Natural killer cell (primary cell): ENCODE measurements at regions not wholly inside any gene's neighbourhood (a gene's known extent, or its start where the extent isn't known, plus 50 kb on each side); places are given as distances from the start of the nearest gene placed in this dataset.
A peak's percentile ranks its signal among the peaks of the same experiment; 100 is the strongest.

Experiments
- ATAC-seq, 3 donors: fragments of 150-1000 bp in 2 of 3; fragments of 200-7000 bp in 1 of 3; cut with Tn5 transposase; 1 replicate in 1 of 3; 2 replicates in 2 of 3; pipeline ENCODE4 v1.10.0; 2021; ENCODE audit warnings: mild to moderate bottlenecking in 2 of 3, moderate library complexity in 2 of 3
- DNase-seq, 2 donors: peaks; one replicate each; pipeline versions ENCODE4 v3.0.0 to v3.0.0-alpha.2; 2013 to 2021; ENCODE audit warnings: mixed read lengths in 1 of 2
- H3K27ac ChIP-seq: one replicate; pipeline ENCODE4 v1.5.1; 2013; ENCODE audit warnings: mild to moderate bottlenecking, low read length
- H3K27me3 ChIP-seq: one replicate; pipeline ENCODE4 v1.6.1; 2013; ENCODE audit warnings: low read length; ENCODE audit not compliant: control insufficient read depth, insufficient read depth
- H3K36me3 ChIP-seq: one replicate; pipeline ENCODE4 v1.6.1; 2013; ENCODE audit warnings: low read length; ENCODE audit not compliant: control insufficient read depth, insufficient read depth
- H3K4me1 ChIP-seq: one replicate; pipeline ENCODE4 v1.6.1; 2013; ENCODE audit warnings: low read length; ENCODE audit not compliant: control insufficient read depth, insufficient read depth
- H3K4me3 ChIP-seq: one replicate; pipeline ENCODE4 v1.5.1; 2013; ENCODE audit warnings: low read length
- H3K9me3 ChIP-seq: one replicate; pipeline ENCODE4 v1.6.1; 2013; ENCODE audit warnings: low read length; ENCODE audit not compliant: control insufficient read depth, insufficient read depth
- H3K27ac Mint-ChIP-seq, 2 donors: one replicate each; pipeline ENCODE4 v1.8.0; 2022; ENCODE audit warnings: mild to moderate bottlenecking in 2 of 2, mixed read lengths in 2 of 2, moderate library complexity in 1 of 2
- H3K27me3 Mint-ChIP-seq, 2 donors: one replicate each; pipeline ENCODE4 v1.8.0; 2022; ENCODE audit warnings: low read depth in 2 of 2, mixed read lengths in 2 of 2
- H3K36me3 Mint-ChIP-seq: one replicate; pipeline ENCODE4 v1.8.0; 2022; ENCODE audit warnings: mixed read lengths
- H3K4me1 Mint-ChIP-seq, 2 donors: one replicate each; pipeline ENCODE4 v1.8.0; 2022; ENCODE audit warnings: mixed read lengths in 2 of 2
- H3K4me3 Mint-ChIP-seq: one replicate; pipeline ENCODE4 v1.8.0; 2022; ENCODE audit warnings: mild to moderate bottlenecking, moderate library complexity, mixed read lengths
- H3K9me3 Mint-ChIP-seq, 2 donors: one replicate each; pipeline ENCODE4 v1.8.0; 2022; ENCODE audit warnings: mixed read lengths in 2 of 2
- CTCF ChIP-seq: fragments of 200-600 bp; IDR thresholded peaks from one replicate; pipeline ENCODE4 v1.8.0; 2022; ENCODE audit warnings: antibody characterized with exemption
- WGBS: methylation state at CpG from one replicate; pipeline ENCODE4 v1.1.7; 2013; ENCODE audit warnings: missing lambda C conversion rate; ENCODE audit not compliant: insufficient coverage; 5-methylcytosine and 5-hydroxymethylcytosine counted together
- intact Hi-C: fragments of 100-400 bp; cut with micrococcal nuclease; formaldehyde crosslinking; loops from one replicate; pipeline ENCODE4 v1.14.2; 2022

GRCh38 chr6:27161946-27162603 lies 85.4 kb upstream of the PRSS16 start:
- intact Hi-C loops: loop anchor here (1.0 to 2.0 kb wide), 2 partner anchors 525 to 1194 kb away; no protein-coding TSS in a partner anchor
- no peaks in the 10 kb centered on the region for H3K9me3 ChIP-seq
- Mint-ChIP-seq H3K4me1 (peaks cover 20 to 21% of the 10 kb centered on the region in 2 donors), H3K27ac (peak overlapping the region; percentile 52 to 83), H3K9me3 (no peaks in the 10 kb centered on the region), H3K4me3 (peak overlapping the region; percentile 74), H3K36me3 (no peaks in the 10 kb centered on the region), H3K27me3 (peaks cover 0 to 7% of the 10 kb centered on the region in 2 donors)
- WGBS: 37% methylated on average over 7 of the region's 9 CpGs
- peak; percentile 94 for TF ChIP-seq CTCF
- peak in 1 of 3 donors; percentile 32 for ATAC-seq
- DNase-seq: peak in 1 of 2 donors; percentile 75
- no peaks in the 10 kb centered on the region for H3K27me3 ChIP-seq
- no peaks in the 10 kb centered on the region for H3K36me3 ChIP-seq
- H3K4me1 ChIP-seq: peaks cover 11% of the 10 kb centered on the region
- H3K27ac ChIP-seq: no peak overlapping the region
- no peak overlapping the region for H3K4me3 ChIP-seq

- H3K4me1 Mint-ChIP-seq: peaks cover 7 to 8% of the 10 kb centered on the region in 2 donors
- H3K27me3 Mint-ChIP-seq: no peaks in the 10 kb centered on the region
- no peaks in the 10 kb centered on the region for H3K27me3 ChIP-seq
- no peaks in the 10 kb centered on the region for H3K9me3 Mint-ChIP-seq
- H3K36me3 Mint-ChIP-seq: no peaks in the 10 kb centered on the region
- ATAC-seq (no peak), DNase-seq (no peak)
- intact Hi-C loops: loop anchor here (2.0 kb wide), 1 partner anchor 523 kb away; no protein-coding TSS in a partner anchor
- H3K4me1 ChIP-seq: no peaks in the 10 kb centered on the region
- H3K27ac Mint-ChIP-seq: no peak overlapping the region
- H3K4me3 ChIP-seq: no peak overlapping the region
- H3K9me3 ChIP-seq: no peaks in the 10 kb centered on the region
- H3K4me3 Mint-ChIP-seq: no peak overlapping the region
- TF ChIP-seq CTCF: no peak
- no peaks in the 10 kb centered on the region for H3K36me3 ChIP-seq
- H3K27ac ChIP-seq: no peak overlapping the region
These were observed 83.7 kb upstream of the PRSS16 start for GRCh38 chr6:27163834-27164233.

GRCh38 chr6:27168108-27168507 lies 79.4 kb upstream of the PRSS16 start:
- H3K36me3 ChIP-seq: no peaks in the 10 kb centered on the region
- no peaks in the 10 kb centered on the region for H3K4me1 ChIP-seq
- no peak for TF ChIP-seq CTCF
- DNase-seq: no peak
- Mint-ChIP-seq H3K4me1 (no peaks in the 10 kb centered on the region), H3K4me3 (no peak overlapping the region), H3K27ac (no peak overlapping the region), H3K9me3 (no peaks in the 10 kb centered on the region), H3K36me3 (no peaks in the 10 kb centered on the region), H3K27me3 (peaks cover 6 to 8% of the 10 kb centered on the region in 2 donors)
- intact Hi-C loops: no loop called here
- H3K4me3 ChIP-seq: no peak overlapping the region
- ATAC-seq: no peak
- no peak overlapping the region for H3K27ac ChIP-seq
- no peaks in the 10 kb centered on the region for H3K9me3 ChIP-seq
- no peaks in the 10 kb centered on the region for H3K27me3 ChIP-seq
- WGBS: 75% methylated on average over 1 of the region's 2 CpGs
